ENCODE measurements at regions not wholly inside any gene's neighbourhood (a gene's known extent, or its start where the extent isn't known, plus 50 kb on each side); places are given as distances from the start of the nearest gene placed in this dataset.
"Not testable (repeated sequence)": the region's sequence is repeated elsewhere in the genome, so short reads cannot be mapped to it uniquely, and the experiment has no call there.

GRCh38 chr2:215889240-215889969, 123.9 kb downstream of the MREG start:
- in situ Hi-C loops (cut with MboI; ENCODE audit: low sequenced_read_pairs), result not testable (repeated sequence)

GRCh38 chr2:215888680-215889079, 124.7 kb downstream of the MREG start:
- in situ Hi-C loops (cut with MboI; ENCODE audit: low sequenced_read_pairs), result no loop called here

- in situ Hi-C loops (cut with MboI; ENCODE audit: low sequenced_read_pairs), result no loop called here
Observed at GRCh38 chr2:215887303-215887702, 126.0 kb downstream of the MREG start.

GRCh38 chr2:215886022-215886421, 127.3 kb downstream of the MREG start:
- in situ Hi-C loops (cut with MboI; ENCODE audit: low sequenced_read_pairs), result no loop called here

GRCh38 chr2:215885536-215885935, 127.8 kb downstream of the MREG start:
- in situ Hi-C loops (cut with MboI; ENCODE audit: low sequenced_read_pairs), result no loop called here

- in situ Hi-C loops (cut with MboI; ENCODE audit: low sequenced_read_pairs), result no loop called here
Observed at GRCh38 chr2:215884451-215885087, 128.8 kb downstream of the MREG start.

- in situ Hi-C loops (cut with MboI; ENCODE audit: low sequenced_read_pairs), result no loop called here
Observed at GRCh38 chr2:215883799-215884198, 129.6 kb downstream of the MREG start.

GRCh38 chr2:215882689-215883088, 130.7 kb downstream of the MREG start:
- in situ Hi-C loops (cut with MboI; ENCODE audit: low sequenced_read_pairs), result no loop called here

- in situ Hi-C loops (cut with MboI; ENCODE audit: low sequenced_read_pairs), result no loop called here
Observed at GRCh38 chr2:215881582-215881981, 131.8 kb downstream of the MREG start.

GRCh38 chr2:215880970-215881369, 132.4 kb downstream of the MREG start:
- in situ Hi-C loops (cut with MboI; ENCODE audit: low sequenced_read_pairs), result no loop called here

GRCh38 chr2:215879977-215880940, 133.1 kb downstream of the MREG start:
- in situ Hi-C loops (cut with MboI; ENCODE audit: low sequenced_read_pairs), result no loop called here

GRCh38 chr2:215879331-215879730, 134.0 kb downstream of the MREG start:
- in situ Hi-C loops (cut with MboI; ENCODE audit: low sequenced_read_pairs), result no loop called here

- in situ Hi-C loops (cut with MboI; ENCODE audit: low sequenced_read_pairs), result no loop called here
Observed at GRCh38 chr2:215878476-215879063, 134.8 kb downstream of the MREG start.

- in situ Hi-C loops (cut with MboI; ENCODE audit: low sequenced_read_pairs), result no loop called here
Observed at GRCh38 chr2:215876937-215877238, 136.5 kb downstream of the MREG start.

GRCh38 chr2:215876139-215876936, 137.0 kb downstream of the MREG start:
- in situ Hi-C loops (cut with MboI; ENCODE audit: low sequenced_read_pairs), result no loop called here

GRCh38 chr2:215874418-215874817, 138.9 kb downstream of the MREG start:
- in situ Hi-C loops (cut with MboI; ENCODE audit: low sequenced_read_pairs), result no loop called here

- in situ Hi-C loops (cut with MboI; ENCODE audit: low sequenced_read_pairs), result no loop called here
Observed at GRCh38 chr2:215870986-215871385, 142.4 kb downstream of the MREG start.

GRCh38 chr2:215870088-215870490, 143.3 kb downstream of the MREG start:
- in situ Hi-C loops (cut with MboI; ENCODE audit: low sequenced_read_pairs), result no loop called here

- in situ Hi-C loops (cut with MboI; ENCODE audit: low sequenced_read_pairs), result no loop called here
Observed at GRCh38 chr2:215868846-215869543, 144.4 kb downstream of the MREG start.

GRCh38 chr2:215866606-215867005, 146.7 kb downstream of the MREG start:
- in situ Hi-C loops (cut with MboI; ENCODE audit: low sequenced_read_pairs), result no loop called here
